ACHN (cell line): ENCODE measurements at regions not wholly inside any gene's neighbourhood (a gene's known extent, or its start where the extent isn't known, plus 50 kb on each side); places are given as distances from the start of the nearest gene placed in this dataset.
A peak's percentile ranks its signal among the peaks of the same experiment; 100 is the strongest.
"Not testable (repeated sequence)": the region's sequence is repeated elsewhere in the genome, so short reads cannot be mapped to it uniquely, and the experiment has no call there.

ENCODE experiments used
- DNase-seq: peaks from one replicate; pipeline ENCODE4 v3.0.0-alpha.2; 2015
- in situ Hi-C: cut with HindIII; loops from 2 replicates; pipeline ENCODE4 v1.10.0; 2017; ENCODE audit warnings: low sequenced_read_pairs, low pct_ligation_motif_present, low pct_unique_long_range_greater_than_20kb

- DNase-seq, result no peak
- in situ Hi-C loops, result no loop called here
These were observed 138.4 kb upstream of the DAPK1 start for GRCh38 chr9:87359264-87359663.

- no peak for DNase-seq
- in situ Hi-C loops, result no loop called here
These were observed 137.6 kb upstream of the DAPK1 start for GRCh38 chr9:87359958-87360601.

- DNase-seq, result no peak
- in situ Hi-C loops, result no loop called here
These were observed 127.5 kb upstream of the DAPK1 start for GRCh38 chr9:87370049-87370685.

GRCh38 chr9:87371795-87372355 lies 125.8 kb upstream of the DAPK1 start:
- no peak for DNase-seq
- in situ Hi-C loops, result no loop called here

GRCh38 chr9:87372356-87372851 lies 125.3 kb upstream of the DAPK1 start:
- in situ Hi-C loops, result no loop called here
- peak; percentile 72 for DNase-seq

GRCh38 chr9:87374023-87374919 lies 123.4 kb upstream of the DAPK1 start:
- peak; percentile 76 for DNase-seq
- in situ Hi-C loops, result not testable (repeated sequence)

GRCh38 chr9:87375397-87376073 lies 122.1 kb upstream of the DAPK1 start:
- in situ Hi-C loops, result no loop called here
- DNase-seq, result no peak

- no peak for DNase-seq
- in situ Hi-C loops, result no loop called here
These were observed 119.0 kb upstream of the DAPK1 start for GRCh38 chr9:87378676-87379075.

- no peak for DNase-seq
- in situ Hi-C loops, result no loop called here
These were observed 118.4 kb upstream of the DAPK1 start for GRCh38 chr9:87379300-87379699.

- in situ Hi-C loops, result no loop called here
- DNase-seq, result no peak
These were observed 116.5 kb upstream of the DAPK1 start for GRCh38 chr9:87381050-87381711.

- DNase-seq, result no peak
- in situ Hi-C loops, result no loop called here
These were observed 115.9 kb upstream of the DAPK1 start for GRCh38 chr9:87381746-87382145.

- in situ Hi-C loops, result no loop called here
- DNase-seq, result no peak
These were observed 114.8 kb upstream of the DAPK1 start for GRCh38 chr9:87382900-87383299.

- no peak for DNase-seq
- in situ Hi-C loops, result no loop called here
These were observed 114.1 kb upstream of the DAPK1 start for GRCh38 chr9:87383344-87384150.

- in situ Hi-C loops, result no loop called here
- no peak for DNase-seq
These were observed 111.1 kb upstream of the DAPK1 start for GRCh38 chr9:87386490-87387025.

- DNase-seq, result peak; percentile 33
- in situ Hi-C loops, result no loop called here
These were observed 110.2 kb upstream of the DAPK1 start for GRCh38 chr9:87387351-87388011.

GRCh38 chr9:87388708-87389107 lies 109.0 kb upstream of the DAPK1 start:
- DNase-seq, in situ Hi-C loops: not testable (repeated sequence)

GRCh38 chr9:87389936-87390335 lies 107.7 kb upstream of the DAPK1 start:
- in situ Hi-C loops, result no loop called here
- peak; percentile 21 for DNase-seq
